GM23248 (cell line): ENCODE measurements at regions not wholly inside any gene's neighbourhood (a gene's known extent, or its start where the extent isn't known, plus 50 kb on each side); places are given as distances from the start of the nearest gene placed in this dataset.

Experiments
- EZH2 ChIP-seq: fragments of 200-600 bp; sonication (generic); IDR thresholded peaks from 2 replicates; pipeline ENCODE4 v1.6.1; 2018; ENCODE audit warnings: antibody characterized with exemption, mild to moderate bottlenecking; ENCODE audit not compliant: insufficient read depth, poor library complexity, severe bottlenecking
- EZH2phosphoT487 ChIP-seq: fragments of 200-600 bp; sonication (generic); IDR thresholded peaks from 2 replicates; pipeline ENCODE4 v1.6.1; 2018; ENCODE audit warnings: antibody characterized with exemption, moderate library complexity, mild to moderate bottlenecking, low read depth; ENCODE audit not compliant: insufficient read depth

- TF ChIP-seq EZH2phosphoT487 (no peak), EZH2 (no peak)
These were observed 1184.4 kb upstream of the ADGRB3 start for GRCh38 chr6:67450641-67451040.
